GM23338 (cell line): ENCODE measurements at regions not wholly inside any gene's neighbourhood (a gene's known extent, or its start where the extent isn't known, plus 50 kb on each side); places are given as distances from the start of the nearest gene placed in this dataset.

Experiments used
- ATAC-seq: fragments of 200-7000 bp; cut with Tn5 transposase; 3 replicates; pipeline ENCODE4 v1.9.1; 2020
- DNase-seq: peaks from one replicate; pipeline ENCODE4 v3.0.0-alpha.2; 2015; ENCODE audit warnings: low spot score
- H2AFZ ChIP-seq: fragments of 200-600 bp; sonication (generic); 2 replicates; pipeline ENCODE4 v1.8.0; 2016; ENCODE audit warnings: antibody characterized with exemption, mild to moderate bottlenecking, moderate library complexity
- H3F3A ChIP-seq: fragments of 200-600 bp; sonication (generic); replicated peaks from 2 replicates; pipeline ENCODE4 v1.8.0; 2017; ENCODE audit warnings: antibody characterized with exemption, mixed run types, low read depth
- H3K27ac ChIP-seq: fragments of 200-600 bp; sonication (generic); 2 replicates; pipeline ENCODE4 v1.6.1; 2016; ENCODE audit warnings: low read depth
- H3K27me3 ChIP-seq: fragments of 200-600 bp; sonication (generic); 2 replicates; pipeline ENCODE4 v1.8.0; 2016; ENCODE audit warnings: mild to moderate bottlenecking, mixed run types, moderate library complexity; ENCODE audit not compliant: insufficient read depth
- H3K36me3 ChIP-seq: fragments of 200-600 bp; sonication (generic); 2 replicates; pipeline ENCODE4 v1.8.0; 2016; ENCODE audit warnings: mild to moderate bottlenecking; ENCODE audit not compliant: insufficient read depth
- H3K4me1 ChIP-seq: fragments of 200-600 bp; sonication (generic); 2 replicates; pipeline ENCODE4 v1.8.0; 2016; ENCODE audit warnings: mild to moderate bottlenecking, moderate library complexity; ENCODE audit not compliant: insufficient read depth
- H3K4me2 ChIP-seq: fragments of 200-600 bp; sonication (generic); 2 replicates; pipeline ENCODE4 v1.7.1; 2017; ENCODE audit warnings: mixed run types
- H3K4me3 ChIP-seq: fragments of 200-600 bp; sonication (generic); 2 replicates; pipeline ENCODE4 v1.6.1; 2016; ENCODE audit warnings: mixed run types
- H3K79me2 ChIP-seq: fragments of 200-600 bp; sonication (generic); replicated peaks from 2 replicates; pipeline ENCODE4 v1.8.0; 2017; ENCODE audit warnings: mild to moderate bottlenecking; ENCODE audit not compliant: insufficient read depth
- H3K9me2 ChIP-seq: fragments of 200-600 bp; sonication (generic); 2 replicates; pipeline ENCODE4 v1.8.0; 2017; ENCODE audit not compliant: insufficient read depth
- H4K20me1 ChIP-seq: fragments of 200-600 bp; sonication (generic); replicated peaks from 2 replicates; pipeline ENCODE4 v1.8.0; 2017; ENCODE audit warnings: mild to moderate bottlenecking; ENCODE audit not compliant: insufficient read depth
- H3K27ac Mint-ChIP-seq: 2 replicates; pipeline ENCODE4 v1.8.0; 2020; ENCODE audit warnings: inconsistent platforms, mild to moderate bottlenecking, moderate library complexity, mixed read lengths
- H3K27me3 Mint-ChIP-seq: 3 replicates; pipeline ENCODE4 v1.8.0; 2022; ENCODE audit warnings: low read depth, mild to moderate bottlenecking, moderate library complexity, mixed read lengths, inconsistent platforms; ENCODE audit not compliant: insufficient read depth, poor library complexity
- H3K36me3 Mint-ChIP-seq: 3 replicates; pipeline ENCODE4 v1.8.0; 2021; ENCODE audit warnings: low read depth, mild to moderate bottlenecking, inconsistent platforms, moderate library complexity, mixed read lengths
- H3K4me1 Mint-ChIP-seq: 3 replicates; pipeline ENCODE4 v1.8.0; 2020; ENCODE audit warnings: mild to moderate bottlenecking, inconsistent platforms, mixed read lengths
- H3K4me3 Mint-ChIP-seq: 3 replicates; pipeline ENCODE4 v1.8.0; 2021; ENCODE audit warnings: moderate library complexity, mild to moderate bottlenecking, inconsistent platforms, mixed read lengths
- H3K9me3 Mint-ChIP-seq: 3 replicates; pipeline ENCODE4 v1.8.0; 2020; ENCODE audit warnings: moderate library complexity, mild to moderate bottlenecking, inconsistent platforms, mixed read lengths
- CREB1 ChIP-seq: fragments of 250-450 bp; sonication (Bioruptor Pico); IDR thresholded peaks from 2 replicates; pipeline ENCODE4 v1.5.0; 2020; ENCODE audit warnings: low read depth, mild to moderate bottlenecking, moderate library complexity
- EZH2 ChIP-seq: fragments of 200-600 bp; sonication (generic); IDR thresholded peaks from one replicate; pipeline ENCODE4 v1.8.0; 2017; ENCODE audit warnings: antibody characterized with exemption, mild to moderate bottlenecking, low read depth; ENCODE audit not compliant: unreplicated experiment
- EZH2phosphoT487 ChIP-seq: fragments of 200-600 bp; sonication (generic); IDR thresholded peaks from one replicate; pipeline ENCODE4 v1.8.1; 2018; ENCODE audit warnings: antibody characterized with exemption; ENCODE audit not compliant: unreplicated experiment
- JUNB ChIP-seq: IDR thresholded peaks from one replicate; pipeline ENCODE4 v1.6.1; 2016; ENCODE audit warnings: antibody characterized with exemption; ENCODE audit not compliant: unreplicated experiment
- NANOG ChIP-seq: IDR thresholded peaks from 2 replicates; pipeline ENCODE4 v1.6.1; 2016; ENCODE audit warnings: antibody characterized with exemption, borderline replicate concordance
- POLR2AphosphoS5 ChIP-seq: IDR thresholded peaks from 2 replicates; pipeline ENCODE4 v1.6.1; 2016; ENCODE audit warnings: antibody characterized with exemption, low read depth
- REST ChIP-seq: IDR thresholded peaks from one replicate; pipeline ENCODE4 v1.6.1; 2018; ENCODE audit warnings: antibody characterized with exemption; ENCODE audit not compliant: unreplicated experiment
- STAT1 ChIP-seq: IDR thresholded peaks from one replicate; pipeline ENCODE4 v1.6.1; 2016; ENCODE audit warnings: antibody characterized with exemption; ENCODE audit not compliant: unreplicated experiment
- ZNF114 ChIP-seq: fragments of 250-450 bp; sonication (Bioruptor Pico); IDR thresholded peaks from 2 replicates; pipeline ENCODE4 v1.5.0; 2020; ENCODE audit warnings: mild to moderate bottlenecking, moderate library complexity
- ZNF331 ChIP-seq: fragments of 250-450 bp; sonication (Bioruptor Pico); IDR thresholded peaks from 2 replicates; pipeline ENCODE4 v1.5.0; 2020; ENCODE audit warnings: low read depth, mild to moderate bottlenecking, moderate library complexity
- TF ChIP-seq, protein P1 (sequence below), 2 experiments: fragments of 200-600 bp in 1 of 2; sonication (generic) in 1 of 2; conservative IDR thresholded peaks; 2 replicates each; pipeline versions ENCODE4 v1.5.1 to v1.6.1; 2016 to 2017; ENCODE audit warnings: antibody characterized with exemption in 2 of 2, low read depth in 2 of 2, mild to moderate bottlenecking in 2 of 2, moderate library complexity in 1 of 2
- TF ChIP-seq, protein P2 (sequence below): IDR thresholded peaks from 2 replicates; pipeline ENCODE4 v1.6.1; 2016; ENCODE audit warnings: antibody characterized with exemption
- TF ChIP-seq, protein P3 (sequence below): fragments of 250-450 bp; sonication (Bioruptor Pico); IDR thresholded peaks from 2 replicates; pipeline ENCODE4 v1.5.0; 2020; ENCODE audit warnings: mild to moderate bottlenecking, moderate library complexity

GRCh38 chr12:22117563-22118237, 71.7 kb downstream of the CMAS start:
- no peak overlapping the region for H3K4me3 ChIP-seq
- Mint-ChIP-seq H3K4me3 (no peak overlapping the region), H3K36me3 (no peaks in the 10 kb centered on the region), H3K27ac (no peak overlapping the region), H3K9me3 (no peaks in the 10 kb centered on the region), H3K4me1 (no peaks in the 10 kb centered on the region; the same call in 2 of the 3 replicates), H3K27me3 (no peaks in the 10 kb centered on the region)
- H3K9me2 ChIP-seq, result no peaks in the 10 kb centered on the region
- H3K27ac ChIP-seq, result no peak overlapping the region
- H2AFZ ChIP-seq, result no peak overlapping the region
- H3K36me3 ChIP-seq, result no peaks in the 10 kb centered on the region
- no peaks in the 10 kb centered on the region for H3K27me3 ChIP-seq
- ATAC-seq (no peak), DNase-seq (no peak)
- H3K4me1 ChIP-seq, result no peaks in the 10 kb centered on the region
- TF ChIP-seq POLR2AphosphoS5 (no peak), ZNF331 (CRISPR knock-in tag) (no peak), STAT1 (no peak), CREB1 (CRISPR knock-in tag) (no peak), NANOG (no peak), EZH2 (no peak), REST (no peak), ZNF114 (CRISPR knock-in tag) (no peak), JUNB (no peak), EZH2phosphoT487 (no peak)
- TF ChIP-seq, protein P1, sequence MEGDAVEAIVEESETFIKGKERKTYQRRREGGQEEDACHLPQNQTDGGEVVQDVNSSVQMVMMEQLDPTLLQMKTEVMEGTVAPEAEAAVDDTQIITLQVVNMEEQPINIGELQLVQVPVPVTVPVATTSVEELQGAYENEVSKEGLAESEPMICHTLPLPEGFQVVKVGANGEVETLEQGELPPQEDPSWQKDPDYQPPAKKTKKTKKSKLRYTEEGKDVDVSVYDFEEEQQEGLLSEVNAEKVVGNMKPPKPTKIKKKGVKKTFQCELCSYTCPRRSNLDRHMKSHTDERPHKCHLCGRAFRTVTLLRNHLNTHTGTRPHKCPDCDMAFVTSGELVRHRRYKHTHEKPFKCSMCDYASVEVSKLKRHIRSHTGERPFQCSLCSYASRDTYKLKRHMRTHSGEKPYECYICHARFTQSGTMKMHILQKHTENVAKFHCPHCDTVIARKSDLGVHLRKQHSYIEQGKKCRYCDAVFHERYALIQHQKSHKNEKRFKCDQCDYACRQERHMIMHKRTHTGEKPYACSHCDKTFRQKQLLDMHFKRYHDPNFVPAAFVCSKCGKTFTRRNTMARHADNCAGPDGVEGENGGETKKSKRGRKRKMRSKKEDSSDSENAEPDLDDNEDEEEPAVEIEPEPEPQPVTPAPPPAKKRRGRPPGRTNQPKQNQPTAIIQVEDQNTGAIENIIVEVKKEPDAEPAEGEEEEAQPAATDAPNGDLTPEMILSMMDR (conservative IDR thresholded peaks at IDR 0.05; ENCODE audit: low read depth in 2 of 2), result no peak
- TF ChIP-seq, protein P2, sequence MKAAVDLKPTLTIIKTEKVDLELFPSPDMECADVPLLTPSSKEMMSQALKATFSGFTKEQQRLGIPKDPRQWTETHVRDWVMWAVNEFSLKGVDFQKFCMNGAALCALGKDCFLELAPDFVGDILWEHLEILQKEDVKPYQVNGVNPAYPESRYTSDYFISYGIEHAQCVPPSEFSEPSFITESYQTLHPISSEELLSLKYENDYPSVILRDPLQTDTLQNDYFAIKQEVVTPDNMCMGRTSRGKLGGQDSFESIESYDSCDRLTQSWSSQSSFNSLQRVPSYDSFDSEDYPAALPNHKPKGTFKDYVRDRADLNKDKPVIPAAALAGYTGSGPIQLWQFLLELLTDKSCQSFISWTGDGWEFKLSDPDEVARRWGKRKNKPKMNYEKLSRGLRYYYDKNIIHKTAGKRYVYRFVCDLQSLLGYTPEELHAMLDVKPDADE, result no peak
- TF ChIP-seq, protein P3, sequence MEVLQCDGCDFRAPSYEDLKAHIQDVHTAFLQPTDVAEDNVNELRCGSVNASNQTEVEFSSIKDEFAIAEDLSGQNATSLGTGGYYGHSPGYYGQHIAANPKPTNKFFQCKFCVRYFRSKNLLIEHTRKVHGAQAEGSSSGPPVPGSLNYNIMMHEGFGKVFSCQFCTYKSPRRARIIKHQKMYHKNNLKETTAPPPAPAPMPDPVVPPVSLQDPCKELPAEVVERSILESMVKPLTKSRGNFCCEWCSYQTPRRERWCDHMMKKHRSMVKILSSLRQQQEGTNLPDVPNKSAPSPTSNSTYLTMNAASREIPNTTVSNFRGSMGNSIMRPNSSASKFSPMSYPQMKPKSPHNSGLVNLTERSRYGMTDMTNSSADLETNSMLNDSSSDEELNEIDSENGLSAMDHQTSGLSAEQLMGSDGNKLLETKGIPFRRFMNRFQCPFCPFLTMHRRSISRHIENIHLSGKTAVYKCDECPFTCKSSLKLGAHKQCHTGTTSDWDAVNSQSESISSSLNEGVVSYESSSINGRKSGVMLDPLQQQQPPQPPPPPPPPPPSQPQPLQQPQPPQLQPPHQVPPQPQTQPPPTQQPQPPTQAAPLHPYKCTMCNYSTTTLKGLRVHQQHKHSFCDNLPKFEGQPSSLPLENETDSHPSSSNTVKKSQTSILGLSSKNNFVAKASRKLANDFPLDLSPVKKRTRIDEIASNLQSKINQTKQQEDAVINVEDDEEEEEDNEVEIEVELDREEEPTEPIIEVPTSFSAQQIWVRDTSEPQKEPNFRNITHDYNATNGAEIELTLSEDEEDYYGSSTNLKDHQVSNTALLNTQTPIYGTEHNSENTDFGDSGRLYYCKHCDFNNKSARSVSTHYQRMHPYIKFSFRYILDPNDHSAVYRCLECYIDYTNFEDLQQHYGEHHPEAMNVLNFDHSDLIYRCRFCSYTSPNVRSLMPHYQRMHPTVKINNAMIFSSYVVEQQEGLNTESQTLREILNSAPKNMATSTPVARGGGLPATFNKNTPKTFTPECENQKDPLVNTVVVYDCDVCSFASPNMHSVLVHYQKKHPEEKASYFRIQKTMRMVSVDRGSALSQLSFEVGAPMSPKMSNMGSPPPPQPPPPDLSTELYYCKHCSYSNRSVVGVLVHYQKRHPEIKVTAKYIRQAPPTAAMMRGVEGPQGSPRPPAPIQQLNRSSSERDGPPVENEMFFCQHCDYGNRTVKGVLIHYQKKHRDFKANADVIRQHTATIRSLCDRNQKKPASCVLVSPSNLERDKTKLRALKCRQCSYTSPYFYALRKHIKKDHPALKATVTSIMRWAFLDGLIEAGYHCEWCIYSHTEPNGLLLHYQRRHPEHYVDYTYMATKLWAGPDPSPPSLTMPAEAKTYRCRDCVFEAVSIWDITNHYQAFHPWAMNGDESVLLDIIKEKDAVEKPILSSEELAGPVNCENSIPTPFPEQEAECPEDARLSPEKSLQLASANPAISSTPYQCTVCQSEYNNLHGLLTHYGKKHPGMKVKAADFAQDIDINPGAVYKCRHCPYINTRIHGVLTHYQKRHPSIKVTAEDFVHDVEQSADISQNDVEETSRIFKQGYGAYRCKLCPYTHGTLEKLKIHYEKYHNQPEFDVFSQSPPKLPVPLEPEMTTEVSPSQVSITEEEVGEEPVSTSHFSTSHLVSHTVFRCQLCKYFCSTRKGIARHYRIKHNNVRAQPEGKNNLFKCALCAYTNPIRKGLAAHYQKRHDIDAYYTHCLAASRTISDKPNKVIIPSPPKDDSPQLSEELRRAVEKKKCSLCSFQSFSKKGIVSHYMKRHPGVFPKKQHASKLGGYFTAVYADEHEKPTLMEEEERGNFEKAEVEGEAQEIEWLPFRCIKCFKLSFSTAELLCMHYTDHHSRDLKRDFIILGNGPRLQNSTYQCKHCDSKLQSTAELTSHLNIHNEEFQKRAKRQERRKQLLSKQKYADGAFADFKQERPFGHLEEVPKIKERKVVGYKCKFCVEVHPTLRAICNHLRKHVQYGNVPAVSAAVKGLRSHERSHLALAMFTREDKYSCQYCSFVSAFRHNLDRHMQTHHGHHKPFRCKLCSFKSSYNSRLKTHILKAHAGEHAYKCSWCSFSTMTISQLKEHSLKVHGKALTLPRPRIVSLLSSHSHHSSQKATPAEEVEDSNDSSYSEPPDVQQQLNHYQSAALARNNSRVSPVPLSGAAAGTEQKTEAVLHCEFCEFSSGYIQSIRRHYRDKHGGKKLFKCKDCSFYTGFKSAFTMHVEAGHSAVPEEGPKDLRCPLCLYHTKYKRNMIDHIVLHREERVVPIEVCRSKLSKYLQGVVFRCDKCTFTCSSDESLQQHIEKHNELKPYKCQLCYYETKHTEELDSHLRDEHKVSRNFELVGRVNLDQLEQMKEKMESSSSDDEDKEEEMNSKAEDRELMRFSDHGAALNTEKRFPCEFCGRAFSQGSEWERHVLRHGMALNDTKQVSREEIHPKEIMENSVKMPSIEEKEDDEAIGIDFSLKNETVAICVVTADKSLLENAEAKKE (CRISPR knock-in tag), result no peak
- no peak overlapping the region for H3K4me2 ChIP-seq
- H4K20me1 ChIP-seq, result no peaks in the 10 kb centered on the region
- no peaks in the 10 kb centered on the region for H3F3A ChIP-seq
- H3K79me2 ChIP-seq, result no peaks in the 10 kb centered on the region
